ENCODE measurements at regions not wholly inside any gene's neighbourhood (a gene's known extent, or its start where the extent isn't known, plus 50 kb on each side); places are given as distances from the start of the nearest gene placed in this dataset.
"Not testable (repeated sequence)": the region's sequence is repeated elsewhere in the genome, so short reads cannot be mapped to it uniquely, and the experiment has no call there.

DNA sequence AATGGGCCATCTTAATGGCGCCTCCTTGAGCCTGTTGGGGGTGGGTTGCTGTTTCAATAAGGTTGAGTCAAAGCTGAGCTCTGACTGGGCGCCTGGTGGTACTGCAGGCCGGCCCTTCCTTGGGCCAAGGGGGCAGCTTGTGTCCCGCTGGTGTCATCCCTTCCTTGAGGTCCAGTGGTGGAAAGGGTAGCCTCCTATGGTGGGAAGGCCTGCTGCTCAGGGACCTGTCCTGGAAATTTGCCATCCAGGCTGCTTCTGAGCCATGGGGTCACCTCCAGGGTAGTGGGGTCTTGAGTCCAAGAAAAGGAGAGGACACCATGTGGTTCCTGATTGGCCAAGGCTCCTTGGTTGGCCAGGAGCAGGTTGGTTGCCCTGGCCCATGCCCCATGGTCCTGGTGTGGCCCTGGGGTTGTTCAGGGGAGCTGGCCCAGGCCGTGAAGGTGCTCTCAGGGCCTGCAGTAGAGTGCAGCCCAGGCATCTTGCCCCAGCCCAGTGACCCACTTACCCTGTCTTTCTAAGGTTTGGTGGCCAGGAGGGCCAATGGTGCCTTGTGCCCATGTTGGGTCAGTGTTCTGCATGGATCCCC lies 188.7 kb downstream of the UBE3A start:
- no peak for DNase-seq

DNA sequence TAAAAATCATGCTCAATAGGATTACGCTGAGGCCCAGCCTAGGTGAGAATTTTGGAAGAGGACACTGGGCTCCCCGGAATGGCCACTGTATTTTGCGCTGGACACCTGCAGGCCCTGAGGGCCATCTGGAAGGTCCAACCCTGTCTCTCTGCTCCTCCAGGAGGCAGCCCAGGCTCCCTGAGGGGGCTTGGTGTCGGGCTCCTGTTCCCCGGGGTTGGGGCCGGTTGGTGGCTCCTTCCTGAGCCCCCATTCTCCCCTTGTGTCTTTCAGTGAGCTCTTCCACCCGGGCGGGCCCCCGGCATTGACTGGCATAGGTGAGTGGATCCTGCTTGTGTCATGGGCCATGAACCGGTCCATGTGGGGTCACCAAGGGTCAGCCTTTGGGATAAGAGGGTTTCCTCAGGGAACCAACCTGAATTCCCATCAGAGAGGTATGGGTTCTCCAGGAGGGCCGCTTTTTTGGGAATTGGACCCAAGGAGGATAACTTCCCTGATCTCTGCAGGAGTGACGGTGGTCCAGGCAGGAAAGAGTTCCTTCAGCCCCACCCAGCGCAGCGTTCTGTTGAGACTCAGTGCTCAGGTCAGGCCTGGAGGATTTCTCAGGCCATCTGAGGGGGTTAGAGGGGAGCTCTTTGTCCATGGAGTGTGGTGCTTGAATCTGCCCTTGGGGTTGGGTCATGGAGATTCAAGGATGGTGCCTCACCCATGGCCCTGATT lies 187.8 kb downstream of the UBE3A start:
- no peak for DNase-seq

DNA sequence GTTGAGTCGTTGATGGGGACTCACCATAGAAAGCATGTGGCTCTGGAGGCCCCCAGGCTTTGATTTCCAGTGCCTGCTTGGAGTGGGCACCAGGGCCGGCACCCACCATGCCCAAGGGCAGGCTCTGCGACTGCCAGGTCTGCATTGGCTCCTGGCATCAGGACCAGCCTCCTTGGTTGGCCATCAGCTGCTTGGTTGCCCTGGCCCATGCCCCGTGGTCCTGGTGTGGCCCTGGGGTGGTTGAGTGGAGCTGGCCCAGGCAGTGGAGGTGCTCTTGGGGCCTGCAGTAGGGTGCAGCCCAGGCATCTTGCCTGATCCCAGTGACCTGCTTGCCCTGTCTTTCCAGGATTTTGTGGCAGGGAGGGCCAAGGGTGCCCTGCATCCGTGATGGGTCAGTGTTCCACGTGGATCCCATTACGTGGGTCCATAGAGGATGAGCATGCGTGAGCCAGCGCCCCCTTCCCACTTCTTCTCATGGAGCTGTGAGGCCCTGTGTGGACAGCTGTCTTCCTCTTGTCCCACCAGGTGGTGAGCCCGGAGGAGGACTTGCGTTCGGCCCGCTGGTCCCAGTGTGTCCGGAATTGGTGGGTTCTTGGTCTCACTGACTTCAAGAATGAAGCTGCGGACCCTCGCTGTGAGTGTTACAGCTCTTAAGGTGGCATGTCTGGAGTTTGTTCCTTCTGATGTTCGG lies 187.0 kb downstream of the UBE3A start:
- DNase-seq = no peak

DNA sequence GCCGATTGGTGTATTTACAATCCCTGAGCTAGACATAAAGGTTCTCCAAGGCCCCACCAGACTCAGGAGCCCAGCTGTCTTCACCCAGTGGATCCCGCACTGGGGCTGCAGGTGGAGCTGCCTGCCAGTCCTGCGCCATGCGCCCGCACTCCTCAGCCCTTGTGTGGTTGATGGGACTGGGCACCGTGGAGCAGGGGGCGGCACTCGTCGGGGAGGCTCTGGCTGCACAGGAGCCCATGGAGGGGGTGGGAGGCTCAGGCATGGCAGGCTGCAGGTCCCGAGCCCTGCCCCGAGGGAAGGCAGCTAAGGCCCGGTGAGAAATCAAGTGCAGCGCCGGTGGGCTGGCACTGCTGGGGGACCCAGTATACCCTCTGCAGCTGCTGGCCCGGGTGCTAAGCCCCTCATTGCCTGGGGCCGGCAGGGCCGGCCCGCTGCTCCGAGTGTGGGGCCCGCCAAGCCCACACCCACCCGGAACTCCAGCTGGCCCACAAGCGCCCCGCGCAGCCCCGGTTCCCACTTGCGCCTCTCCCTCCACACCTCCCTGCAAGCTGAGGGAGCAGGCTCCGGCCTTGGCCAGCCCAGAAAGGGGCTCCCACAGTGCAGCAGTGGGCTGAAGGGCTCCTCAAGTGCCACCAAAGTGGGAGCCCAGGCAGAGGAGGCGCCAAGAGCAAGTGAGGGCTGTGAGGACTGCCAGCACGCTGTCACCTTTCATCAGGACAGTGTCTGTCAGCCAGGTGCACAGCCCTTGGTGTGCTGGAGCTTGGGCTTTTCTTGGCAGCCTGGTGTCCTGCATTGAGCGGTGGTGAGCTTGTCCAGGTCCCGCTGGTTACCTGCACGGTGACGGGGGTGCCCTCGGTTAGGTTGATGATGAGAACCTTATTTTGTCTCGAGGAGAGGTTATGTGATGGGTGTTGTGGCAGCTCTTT lies 185.5 kb downstream of the UBE3A start:
- DNase-seq = not testable (repeated sequence)

DNA sequence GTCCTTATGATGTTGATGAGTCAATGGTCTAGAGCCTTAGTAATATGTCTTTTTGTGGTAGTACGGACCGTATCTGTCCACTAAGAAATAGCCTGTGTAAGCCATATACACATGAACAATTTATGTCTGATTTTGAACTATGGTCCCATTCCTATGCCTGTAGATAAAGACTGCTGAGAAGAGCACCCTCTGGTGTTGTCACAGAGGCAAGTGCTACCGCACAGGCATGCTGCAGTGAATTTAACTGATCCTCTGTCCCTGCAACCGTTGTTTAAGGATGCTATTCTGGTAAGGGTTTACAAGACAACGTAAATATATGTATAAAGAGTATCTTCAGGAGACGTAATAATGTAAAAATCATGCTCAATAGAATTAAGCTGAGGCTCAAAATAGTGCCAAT lies 170.7 kb downstream of the UBE3A start:
- no peak for DNase-seq

Data from eye (tissue), 1 donor.